GM21367 (cell line): ENCODE measurements at regions not wholly inside any gene's neighbourhood (a gene's known extent, or its start where the extent isn't known, plus 50 kb on each side); places are given as distances from the start of the nearest gene placed in this dataset.

Source experiments
- ATAC-seq: cut with Tn5 transposase; IDR thresholded peaks from one replicate; pipeline ENCODE4 v1.9.1; 2021; ENCODE audit not compliant: unreplicated experiment

GRCh38 chr20:50399917-50400704 is 110.1 kb upstream of the PTPN1 start:
- no peak for ATAC-seq

- ATAC-seq: no peak
Observed at GRCh38 chr20:50400705-50401586, 109.2 kb upstream of the PTPN1 start.

- no peak for ATAC-seq
Observed at GRCh38 chr20:50401587-50402418, 108.4 kb upstream of the PTPN1 start.

- no peak for ATAC-seq
Observed at GRCh38 chr20:50403565-50404418, 106.4 kb upstream of the PTPN1 start.

- no peak for ATAC-seq
Observed at GRCh38 chr20:50404419-50405234, 105.6 kb upstream of the PTPN1 start.

GRCh38 chr20:50405235-50405914 is 104.8 kb upstream of the PTPN1 start:
- ATAC-seq: no peak

GRCh38 chr20:50405915-50406609 is 104.1 kb upstream of the PTPN1 start:
- ATAC-seq: no peak

- no peak for ATAC-seq
Observed at GRCh38 chr20:50406610-50407136, 103.5 kb upstream of the PTPN1 start.

- ATAC-seq: no peak
Observed at GRCh38 chr20:50408526-50409364, 101.4 kb upstream of the PTPN1 start.

- no peak for ATAC-seq
Observed at GRCh38 chr20:50409495-50409894, 100.7 kb upstream of the PTPN1 start.

GRCh38 chr20:50410343-50410742 is 99.8 kb upstream of the PTPN1 start:
- no peak for ATAC-seq

GRCh38 chr20:50412069-50412468 is 98.1 kb upstream of the PTPN1 start:
- ATAC-seq: no peak

GRCh38 chr20:50412499-50412898 is 97.7 kb upstream of the PTPN1 start:
- ATAC-seq: no peak

- ATAC-seq: no peak
Observed at GRCh38 chr20:50413088-50413500, 97.1 kb upstream of the PTPN1 start.

- no peak for ATAC-seq
Observed at GRCh38 chr20:50415021-50415515, 95.1 kb upstream of the PTPN1 start.

- ATAC-seq: no peak
Observed at GRCh38 chr20:50415516-50416268, 94.5 kb upstream of the PTPN1 start.
